Type B pancreatic cell (in vitro differentiated cells): ENCODE measurements at regions not wholly inside any gene's neighbourhood (a gene's known extent, or its start where the extent isn't known, plus 50 kb on each side); places are given as distances from the start of the nearest gene placed in this dataset.

ENCODE experiments used
- DNase-seq: peaks from one replicate; pipeline ENCODE4 v3.0.0; 2021; ENCODE audit warnings: mixed read lengths; ENCODE audit not compliant: unreplicated experiment; ENCODE audit errors: extremely low spot score
- H3K27ac Mint-ChIP-seq: 2 replicates; pipeline ENCODE4 v1.8.0; 2021; ENCODE audit warnings: mild to moderate bottlenecking, mixed read lengths
- H3K27me3 Mint-ChIP-seq: 2 replicates; pipeline ENCODE4 v1.8.0; 2021; ENCODE audit warnings: mixed read lengths
- H3K36me3 Mint-ChIP-seq: 2 replicates; pipeline ENCODE4 v1.8.0; 2021; ENCODE audit warnings: mixed read lengths
- H3K4me1 Mint-ChIP-seq: one replicate; pipeline ENCODE4 v1.8.0; 2021; ENCODE audit warnings: mixed read lengths; ENCODE audit not compliant: unreplicated experiment
- H3K4me3 Mint-ChIP-seq: 2 replicates; pipeline ENCODE4 v1.8.0; 2021; ENCODE audit warnings: mild to moderate bottlenecking, mixed read lengths
- H3K9me3 Mint-ChIP-seq: 2 replicates; pipeline ENCODE4 v1.8.0; 2021; ENCODE audit warnings: mixed read lengths
- CTCF ChIP-seq: fragments of 200-600 bp; sonication (generic); conservative IDR thresholded peaks from 2 replicates; pipeline ENCODE4 v1.5.0; 2021; ENCODE audit warnings: antibody characterized with exemption, mild to moderate bottlenecking

- Mint-ChIP-seq H3K27ac (no peak overlapping the region), H3K27me3 (peaks cover 4% of the 10 kb centered on the region), H3K9me3 (no peaks in the 10 kb centered on the region), H3K4me3 (no peak overlapping the region), H3K36me3 (no peaks in the 10 kb centered on the region), H3K4me1 (peaks cover 4% of the 10 kb centered on the region)
- DNase-seq: no peak
- no peak for TF ChIP-seq CTCF
Observed at GRCh38 chr2:234596696-234597575, 100.1 kb upstream of the ARL4C start.

DNA sequence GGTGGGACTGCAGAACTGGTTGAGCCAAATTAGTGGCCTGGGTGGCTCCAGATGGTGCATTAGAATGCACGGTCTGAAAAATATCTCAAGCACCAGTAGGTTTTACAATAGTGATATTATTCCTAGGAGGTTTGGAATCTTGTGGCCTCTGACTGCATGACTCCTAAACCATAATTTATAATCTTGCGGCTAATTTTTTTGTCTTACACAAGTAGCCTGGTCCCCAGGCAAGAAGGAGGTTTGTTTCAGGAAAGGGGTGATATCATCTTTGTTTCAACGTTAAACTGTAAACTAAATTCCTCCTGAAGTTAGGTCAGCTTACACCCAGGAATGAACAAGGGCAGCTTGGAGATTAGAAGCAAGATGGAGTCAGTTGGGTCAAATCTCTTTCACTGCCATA lies 98.9 kb upstream of the ARL4C start:
- peaks cover 4% of the 10 kb centered on the region for H3K4me1 Mint-ChIP-seq
- no peaks in the 10 kb centered on the region for H3K36me3 Mint-ChIP-seq
- H3K27ac Mint-ChIP-seq: no peak overlapping the region
- no peak for TF ChIP-seq CTCF
- no peak for DNase-seq
- H3K27me3 Mint-ChIP-seq: peaks cover 4% of the 10 kb centered on the region
- no peak overlapping the region for H3K4me3 Mint-ChIP-seq
- no peaks in the 10 kb centered on the region for H3K9me3 Mint-ChIP-seq

DNA sequence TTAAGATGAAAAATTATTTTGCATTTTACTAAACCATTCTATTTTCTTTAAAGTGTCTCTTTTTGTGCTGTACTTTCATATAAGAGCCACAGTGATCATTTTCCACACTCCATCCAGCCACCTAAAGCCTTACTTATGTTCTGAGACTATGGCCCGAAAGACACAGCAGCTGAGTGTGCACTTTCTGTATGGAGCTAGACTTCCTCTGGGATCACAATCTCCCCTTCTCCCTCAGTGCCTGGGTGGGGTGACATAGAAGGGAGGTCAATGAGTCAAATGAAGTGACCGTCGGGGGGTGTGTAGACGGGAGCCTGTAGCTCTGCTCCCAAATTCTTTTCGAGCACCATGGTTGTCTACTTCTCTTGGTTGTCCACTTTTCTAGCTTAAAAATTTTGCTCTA lies 97.8 kb upstream of the ARL4C start:
- no peak for TF ChIP-seq CTCF
- DNase-seq: peak; percentile 36
- H3K27me3 Mint-ChIP-seq: peaks cover 4% of the 10 kb centered on the region
- peaks cover 4% of the 10 kb centered on the region for H3K4me1 Mint-ChIP-seq
- no peak overlapping the region for H3K4me3 Mint-ChIP-seq
- no peaks in the 10 kb centered on the region for H3K36me3 Mint-ChIP-seq
- no peak overlapping the region for H3K27ac Mint-ChIP-seq
- H3K9me3 Mint-ChIP-seq: no peaks in the 10 kb centered on the region

DNA sequence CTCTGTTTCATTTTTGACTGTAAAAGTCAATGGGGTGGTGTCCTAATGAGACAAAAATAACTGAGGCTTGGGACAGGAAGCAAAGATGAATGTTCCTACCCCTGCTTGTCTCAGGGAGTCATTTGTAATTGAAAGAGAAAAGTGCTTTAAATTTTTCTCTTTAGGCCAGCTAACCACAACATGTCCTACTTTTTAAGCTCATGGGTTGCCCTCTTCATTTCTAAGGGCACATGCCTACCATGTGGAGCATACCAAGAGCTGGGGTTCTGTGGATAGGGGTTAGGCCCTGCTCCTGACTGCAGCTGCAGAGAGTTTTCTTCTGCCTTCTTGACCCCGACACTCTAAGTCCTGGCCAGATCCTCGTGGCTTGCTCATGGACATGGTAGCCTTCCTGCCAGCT lies 96.8 kb upstream of the ARL4C start:
- DNase-seq: peak; percentile 20
- H3K36me3 Mint-ChIP-seq: no peaks in the 10 kb centered on the region
- no peak overlapping the region for H3K4me3 Mint-ChIP-seq
- peaks cover 4% of the 10 kb centered on the region for H3K27me3 Mint-ChIP-seq
- H3K27ac Mint-ChIP-seq: no peak overlapping the region
- no peak for TF ChIP-seq CTCF
- H3K4me1 Mint-ChIP-seq: peaks cover 4% of the 10 kb centered on the region
- no peaks in the 10 kb centered on the region for H3K9me3 Mint-ChIP-seq

DNA sequence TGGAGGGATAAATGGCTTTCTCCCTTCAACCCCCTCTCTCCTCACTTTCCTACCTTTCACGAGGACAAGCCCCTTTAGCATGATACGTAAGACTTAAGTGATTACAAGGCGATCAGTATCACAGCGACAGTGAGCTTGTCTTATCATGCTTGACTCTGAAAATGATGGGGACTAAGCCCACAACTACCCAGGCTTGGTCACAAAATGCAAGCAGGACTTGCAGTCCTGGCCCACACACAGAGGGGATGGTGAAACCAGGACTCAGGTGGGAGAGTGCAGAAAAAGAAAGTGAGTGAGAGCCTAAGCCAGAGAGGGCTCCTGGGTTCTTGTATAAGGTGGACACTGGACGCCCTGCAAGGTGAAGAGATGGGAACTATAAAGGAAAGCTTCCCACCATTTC lies 95.7 kb upstream of the ARL4C start:
- no peaks in the 10 kb centered on the region for H3K9me3 Mint-ChIP-seq
- H3K27ac Mint-ChIP-seq: no peak overlapping the region

More for the DNA sequence above, 95.7 kb upstream of the ARL4C start:
- peak; percentile 25 for DNase-seq
- no peak overlapping the region for H3K4me3 Mint-ChIP-seq
- peaks cover 11% of the 10 kb centered on the region for H3K4me1 Mint-ChIP-seq
- TF ChIP-seq CTCF: no peak
- H3K36me3 Mint-ChIP-seq: no peaks in the 10 kb centered on the region
- H3K27me3 Mint-ChIP-seq: peaks cover 4% of the 10 kb centered on the region
